HG03439 (cell line): ENCODE measurements at regions not wholly inside any gene's neighbourhood (a gene's known extent, or its start where the extent isn't known, plus 50 kb on each side); places are given as distances from the start of the nearest gene placed in this dataset.

ENCODE experiments used
- ATAC-seq: cut with Tn5 transposase; IDR thresholded peaks from one replicate; pipeline ENCODE4 v1.9.1; 2021; ENCODE audit warnings: mild to moderate bottlenecking, moderate library complexity; ENCODE audit not compliant: unreplicated experiment

DNA sequence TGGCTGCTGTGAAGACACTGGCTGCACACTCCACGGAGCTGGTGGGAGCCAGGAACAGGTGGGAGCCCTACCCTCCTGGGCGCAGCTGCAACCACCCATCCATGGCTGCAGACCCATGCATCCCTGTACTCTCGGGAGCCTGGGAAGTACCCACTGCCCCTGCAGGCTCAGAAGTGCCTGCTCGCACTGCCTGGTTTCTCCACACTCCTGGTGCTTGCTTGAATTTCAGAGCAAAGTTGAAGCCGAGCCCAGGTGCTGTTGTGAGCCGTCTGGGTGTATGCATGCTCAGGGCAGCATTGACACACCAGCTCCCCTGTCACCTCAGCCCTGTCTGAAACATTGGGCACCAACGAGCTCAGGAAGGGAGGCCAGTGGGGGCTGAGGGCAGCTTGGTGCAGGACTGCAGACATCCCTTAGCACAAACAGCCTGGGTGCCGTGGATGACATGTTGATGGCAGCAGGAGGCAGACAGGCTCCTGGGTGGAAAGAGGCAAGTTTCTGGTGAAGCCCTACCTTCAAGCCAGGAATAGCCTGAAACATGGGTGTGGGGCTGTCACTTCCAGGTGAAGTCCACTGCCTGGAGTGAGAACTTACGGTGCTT is 585.9 kb downstream of the PCDH18 start:
- no peak for ATAC-seq

DNA sequence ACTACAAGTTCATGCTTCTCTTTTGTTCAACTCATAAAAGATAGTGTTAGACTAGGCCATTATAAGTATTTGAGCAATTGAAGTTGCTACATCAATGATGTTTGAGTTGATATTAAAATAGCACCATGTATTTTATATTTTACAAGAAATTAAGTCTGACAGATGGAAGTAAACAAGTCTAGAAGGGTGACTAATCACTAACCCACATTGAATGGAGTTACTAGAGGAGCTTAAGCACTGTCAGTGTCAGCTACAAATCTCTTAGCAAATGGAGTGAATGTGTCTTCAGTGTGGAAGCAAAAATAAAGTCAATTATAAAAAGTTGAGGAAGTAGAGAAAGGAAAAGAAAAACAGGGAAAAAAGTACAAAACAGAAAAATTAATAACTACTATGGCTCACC is 592.5 kb downstream of the PCDH18 start:
- ATAC-seq, result no peak

- no peak for ATAC-seq
These were observed 596.4 kb downstream of the PCDH18 start for GRCh38 chr4:136935871-136936270.

GRCh38 chr4:136935305-136935704 is 597.0 kb downstream of the PCDH18 start:
- ATAC-seq, result no peak

DNA sequence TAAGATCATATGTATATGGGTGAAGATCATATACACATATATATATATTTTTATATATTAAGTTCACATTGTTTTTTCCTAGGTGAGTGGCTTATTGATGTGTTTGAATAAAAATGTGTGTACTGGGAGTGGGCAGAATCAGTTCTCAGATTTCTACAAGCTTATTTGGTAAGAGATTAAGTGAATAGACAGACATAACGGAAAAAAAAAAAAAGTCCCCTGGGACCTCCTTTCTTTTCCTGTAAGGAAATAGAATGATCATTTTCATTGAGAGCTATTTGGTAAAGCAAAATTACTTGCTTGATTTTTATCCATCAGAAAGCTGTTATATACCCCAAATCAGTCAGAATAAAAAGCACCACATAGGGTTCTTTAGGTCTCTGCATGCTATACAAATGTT is 597.7 kb downstream of the PCDH18 start:
- no peak for ATAC-seq

- ATAC-seq, result no peak
These were observed 600.5 kb downstream of the PCDH18 start for GRCh38 chr4:136931781-136932180.

DNA sequence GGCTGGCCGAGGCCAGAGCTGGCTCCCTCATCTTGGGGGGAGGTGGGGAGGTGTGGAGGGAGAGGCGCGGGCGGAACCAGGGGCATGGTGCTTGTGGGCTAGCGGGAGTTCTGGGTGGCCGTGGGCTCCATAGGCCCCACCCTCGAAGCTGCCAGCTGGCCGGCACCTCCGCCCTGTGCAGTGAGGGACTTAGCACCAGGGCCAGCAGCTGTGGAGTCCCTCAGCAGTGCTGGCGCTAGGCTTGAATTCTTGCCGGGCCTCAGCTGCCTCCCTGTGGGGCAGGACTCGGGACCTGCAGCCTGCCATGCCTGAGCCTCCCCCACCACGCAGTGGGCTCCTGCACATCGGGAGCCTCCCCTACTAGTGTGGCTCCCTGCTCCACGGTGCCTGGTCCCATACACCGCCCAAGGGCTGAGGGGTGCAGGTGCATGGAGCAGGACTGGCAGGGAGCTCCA is 603.3 kb downstream of the PCDH18 start:
- no peak for ATAC-seq

DNA sequence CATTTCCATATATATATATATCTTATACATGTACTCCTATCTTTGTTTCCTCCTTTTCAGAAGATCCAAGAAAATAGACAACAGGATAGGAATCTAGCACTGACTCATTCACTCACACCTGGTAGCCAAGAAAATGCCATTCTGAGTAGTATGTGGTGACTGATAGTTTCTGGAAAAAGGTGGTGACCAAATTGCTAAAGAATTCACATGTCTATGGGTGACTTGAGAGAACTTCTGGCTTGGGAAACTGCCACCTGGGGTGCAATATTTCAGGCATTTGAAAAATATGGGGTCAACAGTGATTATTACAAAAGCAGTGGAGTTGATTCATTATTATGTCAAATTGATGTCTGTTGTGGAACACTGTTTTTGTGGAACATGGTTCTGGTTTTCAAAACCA is 605.1 kb downstream of the PCDH18 start:
- no peak for ATAC-seq

- ATAC-seq, result no peak
These were observed 607.1 kb downstream of the PCDH18 start for GRCh38 chr4:136925203-136925602.

- ATAC-seq, result no peak
These were observed 610.2 kb downstream of the PCDH18 start for GRCh38 chr4:136922066-136922465.

GRCh38 chr4:136920092-136920881 is 612.0 kb downstream of the PCDH18 start:
- ATAC-seq, result no peak

DNA sequence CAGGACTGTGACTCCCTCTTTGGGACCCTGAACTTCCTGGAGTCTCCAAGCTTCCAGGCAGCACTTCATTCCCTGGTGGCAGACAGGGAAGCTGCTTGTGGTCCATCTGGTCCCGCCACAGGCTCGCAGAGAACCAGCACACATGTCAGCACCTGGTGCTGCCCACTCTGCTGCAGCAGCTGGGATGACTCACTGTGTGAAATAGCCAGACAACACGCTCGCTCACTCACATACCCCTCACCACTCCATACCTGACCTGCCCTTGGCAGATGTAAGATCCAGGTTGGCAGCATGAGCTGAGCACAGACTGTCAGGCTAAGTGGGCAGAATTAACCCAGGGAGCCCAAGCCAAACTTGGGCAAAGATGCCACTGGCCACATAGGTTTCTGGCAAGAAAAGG is 613.5 kb downstream of the PCDH18 start:
- no peak for ATAC-seq

- no peak for ATAC-seq
These were observed 614.8 kb downstream of the PCDH18 start for GRCh38 chr4:136917312-136918110.

- ATAC-seq, result no peak
These were observed 622.7 kb downstream of the PCDH18 start for GRCh38 chr4:136909626-136910025.

GRCh38 chr4:136908122-136908521 is 624.2 kb downstream of the PCDH18 start:
- no peak for ATAC-seq

DNA sequence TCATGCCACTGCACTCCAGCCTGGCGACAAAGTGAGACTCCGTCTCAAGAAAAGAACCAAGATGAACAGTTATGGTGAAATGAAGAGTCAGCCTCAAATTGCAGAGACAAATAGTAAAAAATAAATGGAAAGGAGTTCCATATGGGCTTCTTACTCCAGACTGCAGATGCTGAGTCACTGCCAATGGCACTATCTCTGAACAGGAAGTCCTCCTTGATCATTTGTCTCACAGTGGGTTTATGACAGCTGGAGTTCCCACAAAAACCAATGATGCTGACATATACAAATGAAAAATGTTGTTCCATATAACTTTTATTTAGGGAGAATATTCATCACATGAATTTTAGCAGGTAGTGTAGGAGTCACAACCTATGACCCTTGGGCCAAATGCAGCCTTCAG is 631.6 kb downstream of the PCDH18 start:
- ATAC-seq, result no peak

DNA sequence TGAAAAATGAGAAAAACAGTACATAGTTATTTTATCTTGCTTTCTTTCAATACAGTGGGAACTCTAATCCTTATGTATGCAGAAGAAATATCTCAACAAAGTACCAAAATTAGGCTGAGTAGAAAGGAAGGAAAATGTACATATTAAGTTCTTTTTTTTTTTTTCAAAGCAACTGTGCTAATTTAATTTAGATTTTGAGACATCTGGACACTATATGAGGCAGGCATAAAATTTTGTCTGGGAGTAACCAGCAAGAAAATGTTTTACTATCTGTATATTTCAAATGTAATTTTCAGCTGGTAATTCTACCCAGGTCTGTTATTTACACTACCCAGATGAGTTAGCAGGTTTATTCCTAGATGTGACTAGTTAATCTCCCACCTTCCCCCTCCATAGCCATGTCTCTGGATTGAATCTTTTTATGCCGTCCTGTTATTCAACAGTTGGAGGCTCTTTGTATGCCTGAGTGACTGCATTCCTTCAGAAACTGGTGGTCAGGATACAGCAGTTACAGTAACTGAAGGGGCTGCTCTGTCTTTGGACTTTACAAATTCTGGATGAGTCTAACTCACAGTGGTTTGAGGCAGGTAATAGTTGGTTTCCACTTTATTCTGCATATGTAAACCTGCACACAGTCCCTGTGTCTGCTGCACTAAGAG is 633.6 kb downstream of the PCDH18 start:
- ATAC-seq, result no peak

DNA sequence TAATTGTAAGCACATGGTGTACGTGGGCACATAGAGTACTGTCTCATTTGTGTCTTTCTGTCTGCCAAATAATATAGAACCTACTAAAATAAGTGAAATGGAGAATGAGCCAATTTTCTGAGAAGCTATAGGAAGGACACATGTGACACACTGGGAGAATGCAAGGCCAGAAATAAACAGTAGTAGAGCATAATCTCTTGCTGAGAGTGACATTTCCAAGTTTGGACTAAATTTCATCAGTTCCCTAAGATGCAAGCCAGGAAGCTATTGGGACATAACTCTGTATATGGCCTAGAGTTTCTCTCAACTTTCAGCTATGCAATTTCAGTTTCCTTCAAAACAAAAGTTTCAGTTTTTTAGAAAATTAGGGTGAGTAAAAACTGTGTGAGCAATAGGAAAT is 638.7 kb downstream of the PCDH18 start:
- ATAC-seq, result no peak

DNA sequence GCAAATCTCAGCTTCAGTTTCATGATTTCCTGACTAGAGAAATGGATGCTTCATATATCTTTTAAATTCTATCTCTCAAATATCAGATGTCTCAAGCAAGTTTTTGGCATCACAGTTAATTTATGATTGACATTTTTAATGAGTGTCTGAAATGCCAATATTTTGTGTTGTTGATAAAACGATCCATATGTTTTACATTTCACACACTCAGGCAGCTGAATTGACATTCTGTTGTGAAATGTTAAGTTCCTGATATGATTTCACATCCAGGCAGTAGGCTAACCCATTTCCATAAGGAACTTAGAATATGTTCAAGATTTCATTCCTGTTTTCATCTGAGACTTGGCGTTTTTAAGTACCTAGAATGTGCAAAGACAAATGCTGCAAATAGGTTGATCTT is 650.6 kb downstream of the PCDH18 start:
- no peak for ATAC-seq

GRCh38 chr4:136873555-136873954 is 658.7 kb downstream of the PCDH18 start:
- no peak for ATAC-seq

GRCh38 chr4:136867465-136867864 is 664.8 kb downstream of the PCDH18 start:
- no peak for ATAC-seq
